ENCODE measurements at regions not wholly inside any gene's neighbourhood (a gene's known extent, or its start where the extent isn't known, plus 50 kb on each side); places are given as distances from the start of the nearest gene placed in this dataset.

DNA sequence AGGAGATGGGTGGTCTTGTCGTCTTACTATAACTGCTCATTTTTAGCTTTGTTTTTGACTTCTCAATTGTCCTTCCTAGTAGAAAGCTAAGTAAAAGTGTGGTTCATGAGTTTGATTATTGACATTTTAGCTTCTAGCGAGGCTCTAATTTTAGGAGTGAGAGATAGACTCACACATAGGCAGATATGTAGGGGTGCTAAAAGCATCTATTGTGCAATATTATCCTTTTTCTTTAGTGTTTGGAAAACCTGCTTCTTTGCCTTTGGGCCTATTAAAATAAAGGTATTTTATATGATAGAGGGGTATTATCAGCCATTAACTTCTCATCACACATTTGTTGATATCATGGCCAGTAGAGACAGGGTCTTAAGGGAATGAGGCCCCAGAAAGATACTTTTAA lies 195.3 kb downstream of the SPRY1 start:
- TF ChIP-seq, protein P1, sequence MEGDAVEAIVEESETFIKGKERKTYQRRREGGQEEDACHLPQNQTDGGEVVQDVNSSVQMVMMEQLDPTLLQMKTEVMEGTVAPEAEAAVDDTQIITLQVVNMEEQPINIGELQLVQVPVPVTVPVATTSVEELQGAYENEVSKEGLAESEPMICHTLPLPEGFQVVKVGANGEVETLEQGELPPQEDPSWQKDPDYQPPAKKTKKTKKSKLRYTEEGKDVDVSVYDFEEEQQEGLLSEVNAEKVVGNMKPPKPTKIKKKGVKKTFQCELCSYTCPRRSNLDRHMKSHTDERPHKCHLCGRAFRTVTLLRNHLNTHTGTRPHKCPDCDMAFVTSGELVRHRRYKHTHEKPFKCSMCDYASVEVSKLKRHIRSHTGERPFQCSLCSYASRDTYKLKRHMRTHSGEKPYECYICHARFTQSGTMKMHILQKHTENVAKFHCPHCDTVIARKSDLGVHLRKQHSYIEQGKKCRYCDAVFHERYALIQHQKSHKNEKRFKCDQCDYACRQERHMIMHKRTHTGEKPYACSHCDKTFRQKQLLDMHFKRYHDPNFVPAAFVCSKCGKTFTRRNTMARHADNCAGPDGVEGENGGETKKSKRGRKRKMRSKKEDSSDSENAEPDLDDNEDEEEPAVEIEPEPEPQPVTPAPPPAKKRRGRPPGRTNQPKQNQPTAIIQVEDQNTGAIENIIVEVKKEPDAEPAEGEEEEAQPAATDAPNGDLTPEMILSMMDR (IDR thresholded peaks at IDR 0.05 in 8 of 11, conservative IDR thresholded peaks at IDR 0.05 in 3 of 11): no peak
- TF ChIP-seq POLR2A (IDR thresholded peaks at IDR 0.05) (no peak), POLR2AphosphoS5 (IDR thresholded peaks at IDR 0.05) (no peak)
